Caco-2 (cell line): ENCODE measurements at regions not wholly inside any gene's neighbourhood (a gene's known extent, or its start where the extent isn't known, plus 50 kb on each side); places are given as distances from the start of the nearest gene placed in this dataset.
"Not testable (repeated sequence)": the region's sequence is repeated elsewhere in the genome, so short reads cannot be mapped to it uniquely, and the experiment has no call there.

Experiments used
- BruUV-seq: library from RNA; stranded (reverse); fragments of 400-500 nt; replicated peaks from 2 replicates; lab custom pipeline; 2021; lab: Mats Ljungman, UMichigan
- CTCF ChIA-PET: fragments of 300-600 bp; sonication (Branson Sonifier 250); formaldehyde crosslinking; loops from one replicate; lab custom pipeline; 2022; ENCODE audit warnings: antibody characterized with exemption; lab: Charles Lee
- POLR2A ChIA-PET: fragments of 300-600 bp; sonication (Branson Sonifier 250); formaldehyde crosslinking; loops from one replicate; lab custom pipeline; 2022; ENCODE audit warnings: antibody characterized with exemption; lab: Charles Lee
- DNase-seq, 2 experiments: peaks; one replicate each; pipeline versions ENCODE4 v3.0.0 to v3.0.0-alpha.2; 2020 to 2022
- H3K27me3 ChIP-seq: replicated peaks from 2 replicates; pipeline ENCODE4 v1.6.0; 2011; ENCODE audit warnings: low read length; ENCODE audit not compliant: control insufficient read depth, insufficient read depth
- H3K36me3 ChIP-seq: 2 replicates; pipeline ENCODE4 v1.5.1; 2011; ENCODE audit warnings: low read length; ENCODE audit not compliant: control insufficient read depth, insufficient read depth
- H3K4me1 ChIP-seq: fragments of 250-450 bp; sonication (Bioruptor Pico); 2 replicates; pipeline ENCODE4 v1.5.1; 2020; ENCODE audit warnings: mild to moderate bottlenecking
- H3K4me3 ChIP-seq: 2 replicates; pipeline ENCODE4 v1.5.1; 2011; ENCODE audit warnings: low read depth, mild to moderate bottlenecking, control low read depth, low read length
- H3K9me3 ChIP-seq: fragments of 250-450 bp; sonication (Bioruptor Pico); 2 replicates; pipeline ENCODE4 v1.5.1; 2020; ENCODE audit warnings: mild to moderate bottlenecking, moderate library complexity
- H3K27ac Mint-ChIP-seq: one replicate; pipeline ENCODE4 v1.8.0; 2022; ENCODE audit warnings: mixed read lengths; ENCODE audit not compliant: unreplicated experiment
- H3K27me3 Mint-ChIP-seq: one replicate; pipeline ENCODE4 v1.8.0; 2022; ENCODE audit warnings: mixed read lengths; ENCODE audit not compliant: insufficient read depth, unreplicated experiment
- H3K36me3 Mint-ChIP-seq: one replicate; pipeline ENCODE4 v1.8.0; 2022; ENCODE audit warnings: mild to moderate bottlenecking, mixed read lengths; ENCODE audit not compliant: insufficient read depth, unreplicated experiment
- H3K4me1 Mint-ChIP-seq: one replicate; pipeline ENCODE4 v1.8.0; 2022; ENCODE audit warnings: low read depth, mixed read lengths; ENCODE audit not compliant: unreplicated experiment
- H3K4me3 Mint-ChIP-seq: one replicate; pipeline ENCODE4 v1.8.0; 2022; ENCODE audit warnings: mild to moderate bottlenecking, moderate library complexity, mixed read lengths; ENCODE audit not compliant: unreplicated experiment
- H3K9me3 Mint-ChIP-seq: one replicate; pipeline ENCODE4 v1.8.0; 2022; ENCODE audit warnings: mixed read lengths; ENCODE audit not compliant: unreplicated experiment
- intact Hi-C: fragments of 100-400 bp; cut with micrococcal nuclease; formaldehyde crosslinking; loops from one replicate; pipeline ENCODE4 v1.10.0; 2022; ENCODE audit not compliant: unreplicated experiment
- TF ChIP-seq, protein P1 (sequence below), 2 experiments: fragments of 200-600 bp in 1 of 2; IDR thresholded peaks; 1 replicate in 1 of 2; 2 replicates in 1 of 2; pipeline versions ENCODE4 v1.5.1 to v1.8.0; 2011 to 2022; ENCODE audit warnings: antibody characterized with exemption in 1 of 2, control low read depth in 1 of 2, inconsistent platforms in 1 of 2, low read depth in 1 of 2, low read length in 1 of 2, mild to moderate bottlenecking in 1 of 2, moderate library complexity in 1 of 2; ENCODE audit not compliant: insufficient read depth in 1 of 2, severe bottlenecking in 1 of 2, unreplicated experiment in 1 of 2

GRCh38 chr5:89053547-89053946, 170.6 kb upstream of the MEF2C start:
- Mint-ChIP-seq H3K27ac (no peak overlapping the region), H3K27me3 (no peaks in the 10 kb centered on the region), H3K4me1 (no peaks in the 10 kb centered on the region), H3K4me3 (no peak overlapping the region), H3K9me3 (peaks cover 13% of the 10 kb centered on the region), H3K36me3 (no peaks in the 10 kb centered on the region)
- no TSS peak for BruUV-seq
- Histone ChIP-seq H3K4me1 (no peaks in the 10 kb centered on the region), H3K4me3 (no peak overlapping the region), H3K27me3 (no peaks in the 10 kb centered on the region), H3K9me3 (peaks cover 7% of the 10 kb centered on the region; the same call in 1 of the 2 replicates), H3K36me3 (no peaks in the 10 kb centered on the region)
- CTCF ChIA-PET = no interaction called here
- intact Hi-C loops = no loop called here
- no peak for DNase-seq
- POLR2A ChIA-PET = no interaction called here
- TF ChIP-seq, protein P1, sequence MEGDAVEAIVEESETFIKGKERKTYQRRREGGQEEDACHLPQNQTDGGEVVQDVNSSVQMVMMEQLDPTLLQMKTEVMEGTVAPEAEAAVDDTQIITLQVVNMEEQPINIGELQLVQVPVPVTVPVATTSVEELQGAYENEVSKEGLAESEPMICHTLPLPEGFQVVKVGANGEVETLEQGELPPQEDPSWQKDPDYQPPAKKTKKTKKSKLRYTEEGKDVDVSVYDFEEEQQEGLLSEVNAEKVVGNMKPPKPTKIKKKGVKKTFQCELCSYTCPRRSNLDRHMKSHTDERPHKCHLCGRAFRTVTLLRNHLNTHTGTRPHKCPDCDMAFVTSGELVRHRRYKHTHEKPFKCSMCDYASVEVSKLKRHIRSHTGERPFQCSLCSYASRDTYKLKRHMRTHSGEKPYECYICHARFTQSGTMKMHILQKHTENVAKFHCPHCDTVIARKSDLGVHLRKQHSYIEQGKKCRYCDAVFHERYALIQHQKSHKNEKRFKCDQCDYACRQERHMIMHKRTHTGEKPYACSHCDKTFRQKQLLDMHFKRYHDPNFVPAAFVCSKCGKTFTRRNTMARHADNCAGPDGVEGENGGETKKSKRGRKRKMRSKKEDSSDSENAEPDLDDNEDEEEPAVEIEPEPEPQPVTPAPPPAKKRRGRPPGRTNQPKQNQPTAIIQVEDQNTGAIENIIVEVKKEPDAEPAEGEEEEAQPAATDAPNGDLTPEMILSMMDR (IDR thresholded peaks at IDR 0.05; ENCODE audit: insufficient read depth in 1 of 2, low read depth in 1 of 2, low read length in 1 of 2, severe bottlenecking in 1 of 2, unreplicated experiment in 1 of 2) = no peak

- H3K27ac Mint-ChIP-seq, H3K9me3 ChIP-seq, DNase-seq, POLR2A ChIA-PET, BruUV-seq, H3K36me3 ChIP-seq, H3K36me3 Mint-ChIP-seq, H3K4me1 Mint-ChIP-seq, H3K4me3 ChIP-seq, intact Hi-C loops, H3K4me3 Mint-ChIP-seq, H3K4me1 ChIP-seq, H3K27me3 ChIP-seq, H3K27me3 Mint-ChIP-seq, CTCF ChIA-PET: not testable (repeated sequence)
- H3K9me3 Mint-ChIP-seq = peaks cover 13% of the 10 kb centered on the region
Observed at GRCh38 chr5:89050062-89050461, 167.1 kb upstream of the MEF2C start.

DNA sequence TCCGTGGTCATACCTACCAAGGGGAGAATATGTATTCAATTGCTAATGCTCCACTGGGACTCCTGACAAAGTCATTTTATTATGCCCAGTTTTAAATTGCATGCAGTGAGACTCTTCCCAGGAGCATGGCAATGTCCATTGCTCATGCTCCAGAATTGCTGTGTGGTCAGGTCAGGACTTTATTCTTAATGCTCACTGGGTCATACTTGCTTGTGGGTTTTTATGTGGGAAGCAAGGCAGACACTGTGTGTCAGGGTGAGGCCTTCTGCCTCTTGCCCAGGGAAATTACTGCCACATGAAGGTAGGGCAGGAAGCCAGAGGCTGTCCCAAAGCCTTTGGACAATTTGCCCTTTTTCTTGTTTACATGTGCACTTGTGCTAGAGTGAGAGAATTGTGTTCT, 164.6 kb upstream of the MEF2C start:
- ChIA-PET CTCF (no interaction called here), POLR2A (no interaction called here)
- Histone ChIP-seq H3K9me3 (peaks cover 7% of the 10 kb centered on the region; the same call in 1 of the 2 replicates), H3K36me3 (no peaks in the 10 kb centered on the region), H3K4me3 (no peak overlapping the region), H3K27me3 (no peaks in the 10 kb centered on the region), H3K4me1 (no peaks in the 10 kb centered on the region)
- H3K4me1 Mint-ChIP-seq = no peaks in the 10 kb centered on the region
- no peak overlapping the region for H3K4me3 Mint-ChIP-seq
- TF ChIP-seq, protein P1 (IDR thresholded peaks at IDR 0.05; ENCODE audit: insufficient read depth in 1 of 2, low read depth in 1 of 2, low read length in 1 of 2, severe bottlenecking in 1 of 2, unreplicated experiment in 1 of 2) = no peak
- peaks cover 13% of the 10 kb centered on the region for H3K9me3 Mint-ChIP-seq
- no peak for DNase-seq
- no peaks in the 10 kb centered on the region for H3K36me3 Mint-ChIP-seq
- no peak overlapping the region for H3K27ac Mint-ChIP-seq
- intact Hi-C loops = no loop called here
- peaks cover 4% of the 10 kb centered on the region for H3K27me3 Mint-ChIP-seq
- BruUV-seq = no TSS peak

DNA sequence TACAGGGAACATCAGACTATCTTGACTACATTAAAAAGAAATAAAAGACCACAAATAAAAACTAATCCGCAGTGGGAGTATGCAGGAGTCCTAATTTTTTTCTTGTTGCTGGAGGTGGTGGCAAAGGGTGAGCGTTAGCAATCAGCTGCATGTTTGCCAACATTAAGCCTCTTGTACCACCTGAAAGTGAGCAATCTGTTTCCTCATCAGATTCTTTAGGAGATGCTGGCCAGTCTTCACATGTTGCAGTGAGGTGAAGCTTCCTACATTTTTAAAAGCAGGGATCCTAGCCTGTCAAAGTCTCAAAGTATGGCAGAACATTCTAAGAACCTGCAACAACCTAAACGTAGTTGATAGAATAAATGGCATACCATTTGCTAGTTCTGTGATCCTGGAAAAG, 162.2 kb upstream of the MEF2C start:
- H3K27ac Mint-ChIP-seq = no peak overlapping the region
- DNase-seq = no peak
- Histone ChIP-seq H3K9me3 (peaks cover 3% of the 10 kb centered on the region; the same call in 1 of the 2 replicates), H3K36me3 (no peaks in the 10 kb centered on the region), H3K4me3 (no peak overlapping the region), H3K27me3 (no peaks in the 10 kb centered on the region), H3K4me1 (no peaks in the 10 kb centered on the region)
- H3K4me3 Mint-ChIP-seq = no peak overlapping the region
- TF ChIP-seq, protein P1 (IDR thresholded peaks at IDR 0.05; ENCODE audit: insufficient read depth in 1 of 2, low read depth in 1 of 2, low read length in 1 of 2, severe bottlenecking in 1 of 2, unreplicated experiment in 1 of 2) = no peak
- H3K27me3 Mint-ChIP-seq = peaks cover 4% of the 10 kb centered on the region
- CTCF ChIA-PET = no interaction called here
- intact Hi-C loops = no loop called here
- no TSS peak for BruUV-seq
- no peaks in the 10 kb centered on the region for H3K4me1 Mint-ChIP-seq
- no peaks in the 10 kb centered on the region for H3K36me3 Mint-ChIP-seq
- POLR2A ChIA-PET = no interaction called here
- H3K9me3 Mint-ChIP-seq = peaks cover 3% of the 10 kb centered on the region
